ENCODE measurements at regions not wholly inside any gene's neighbourhood (a gene's known extent, or its start where the extent isn't known, plus 50 kb on each side); places are given as distances from the start of the nearest gene placed in this dataset.

DNA sequence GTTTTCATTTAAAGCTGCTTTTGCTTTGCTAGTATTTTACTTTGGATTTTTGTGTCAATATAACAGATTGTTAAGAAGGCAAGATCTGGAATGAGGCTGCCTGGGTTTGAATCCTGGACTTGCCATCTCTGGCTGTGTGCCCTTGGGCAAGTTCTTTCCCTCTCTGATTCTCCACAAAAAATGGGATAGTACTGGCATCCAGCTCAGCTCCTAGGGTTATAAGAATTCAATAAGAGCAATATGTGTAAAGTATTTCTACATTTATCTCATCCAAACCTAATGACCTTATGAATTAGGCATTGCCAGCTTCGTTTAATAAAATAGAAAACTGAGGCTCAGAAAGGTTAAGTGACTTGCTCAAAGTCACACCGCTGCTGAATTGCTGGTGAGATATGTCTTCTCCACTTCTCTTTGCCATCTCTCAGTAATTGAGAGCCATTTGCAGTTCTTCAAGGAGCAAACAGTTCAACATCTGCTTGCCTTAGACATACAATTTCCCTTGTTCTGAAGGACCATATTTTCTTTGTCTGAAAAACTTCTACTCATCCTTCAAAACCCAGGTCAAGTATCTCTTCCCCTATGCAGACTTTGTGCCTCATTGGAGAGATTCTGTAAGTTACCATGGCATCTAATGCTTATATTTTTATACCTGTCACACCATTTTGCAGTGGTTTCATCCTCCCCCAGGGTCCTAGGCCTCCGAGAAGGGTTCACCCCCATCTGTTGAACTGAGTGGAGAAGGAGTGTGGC, 80.8 kb upstream of the TLE3 start:
- TF ChIP-seq POLR2AphosphoS5 (IDR thresholded peaks at IDR 0.05; ENCODE audit: low read depth, low read length) = no peak
- no peak for TF ChIP-seq TAF1 (IDR thresholded peaks at IDR 0.05; ENCODE audit: borderline replicate concordance, insufficient read depth, low read length)
- no peak for TF ChIP-seq FOXP2 (optimal IDR thresholded peaks at IDR 0.05; ENCODE audit: borderline replicate concordance, extremely low read depth, extremely low read length, insufficient read depth)
- no peak for TF ChIP-seq SIN3A (IDR thresholded peaks at IDR 0.05; ENCODE audit: borderline replicate concordance, insufficient read depth, low read length)
- TF ChIP-seq, protein P1, sequence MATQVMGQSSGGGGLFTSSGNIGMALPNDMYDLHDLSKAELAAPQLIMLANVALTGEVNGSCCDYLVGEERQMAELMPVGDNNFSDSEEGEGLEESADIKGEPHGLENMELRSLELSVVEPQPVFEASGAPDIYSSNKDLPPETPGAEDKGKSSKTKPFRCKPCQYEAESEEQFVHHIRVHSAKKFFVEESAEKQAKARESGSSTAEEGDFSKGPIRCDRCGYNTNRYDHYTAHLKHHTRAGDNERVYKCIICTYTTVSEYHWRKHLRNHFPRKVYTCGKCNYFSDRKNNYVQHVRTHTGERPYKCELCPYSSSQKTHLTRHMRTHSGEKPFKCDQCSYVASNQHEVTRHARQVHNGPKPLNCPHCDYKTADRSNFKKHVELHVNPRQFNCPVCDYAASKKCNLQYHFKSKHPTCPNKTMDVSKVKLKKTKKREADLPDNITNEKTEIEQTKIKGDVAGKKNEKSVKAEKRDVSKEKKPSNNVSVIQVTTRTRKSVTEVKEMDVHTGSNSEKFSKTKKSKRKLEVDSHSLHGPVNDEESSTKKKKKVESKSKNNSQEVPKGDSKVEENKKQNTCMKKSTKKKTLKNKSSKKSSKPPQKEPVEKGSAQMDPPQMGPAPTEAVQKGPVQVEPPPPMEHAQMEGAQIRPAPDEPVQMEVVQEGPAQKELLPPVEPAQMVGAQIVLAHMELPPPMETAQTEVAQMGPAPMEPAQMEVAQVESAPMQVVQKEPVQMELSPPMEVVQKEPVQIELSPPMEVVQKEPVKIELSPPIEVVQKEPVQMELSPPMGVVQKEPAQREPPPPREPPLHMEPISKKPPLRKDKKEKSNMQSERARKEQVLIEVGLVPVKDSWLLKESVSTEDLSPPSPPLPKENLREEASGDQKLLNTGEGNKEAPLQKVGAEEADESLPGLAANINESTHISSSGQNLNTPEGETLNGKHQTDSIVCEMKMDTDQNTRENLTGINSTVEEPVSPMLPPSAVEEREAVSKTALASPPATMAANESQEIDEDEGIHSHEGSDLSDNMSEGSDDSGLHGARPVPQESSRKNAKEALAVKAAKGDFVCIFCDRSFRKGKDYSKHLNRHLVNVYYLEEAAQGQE (IDR thresholded peaks at IDR 0.05; ENCODE audit: insufficient read depth in 1 of 2, low read depth in 2 of 2, low read length in 2 of 2) = no peak

DNA sequence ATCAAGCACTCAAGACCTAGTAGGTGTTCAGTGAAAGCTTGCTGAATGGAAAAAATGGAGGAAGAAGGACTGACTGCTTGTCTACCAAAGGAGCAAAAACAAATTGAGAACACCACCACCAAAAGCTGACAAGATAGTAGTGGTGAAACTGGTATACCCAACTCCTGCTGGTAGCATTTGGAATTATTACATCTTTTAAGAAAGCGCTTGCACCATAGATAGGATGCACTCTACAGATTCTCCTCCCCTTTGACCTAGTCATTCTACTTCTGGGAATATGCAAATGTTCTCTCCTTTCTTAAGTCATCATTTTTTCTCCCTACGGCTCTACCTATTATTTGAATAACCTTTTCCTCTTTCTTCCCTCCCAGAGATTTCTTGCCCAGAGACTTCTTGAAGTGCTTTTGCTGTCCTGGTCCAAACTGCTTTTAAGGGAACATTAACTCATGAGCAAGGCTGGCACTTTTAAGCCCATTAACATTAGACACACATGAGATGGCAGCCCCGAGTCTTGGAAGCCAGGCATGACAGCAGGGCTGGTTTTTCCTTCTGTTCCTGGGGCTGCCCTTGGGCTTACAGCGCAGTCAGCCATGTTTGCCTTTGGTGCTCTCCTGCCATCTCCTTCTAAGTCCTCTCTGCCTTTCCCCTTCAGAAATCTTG, 75.0 kb upstream of the TLE3 start:
- TF ChIP-seq POLR2AphosphoS5 (IDR thresholded peaks at IDR 0.05; ENCODE audit: low read depth, low read length) (no peak), FOXP2 (optimal IDR thresholded peaks at IDR 0.05; ENCODE audit: borderline replicate concordance, extremely low read depth, extremely low read length, insufficient read depth) (no peak), TAF1 (IDR thresholded peaks at IDR 0.05; ENCODE audit: borderline replicate concordance, insufficient read depth, low read length) (no peak), SIN3A (IDR thresholded peaks at IDR 0.05; ENCODE audit: borderline replicate concordance, insufficient read depth, low read length) (no peak)
- TF ChIP-seq, protein P1 (IDR thresholded peaks at IDR 0.05; ENCODE audit: insufficient read depth in 1 of 2, low read depth in 2 of 2, low read length in 2 of 2) = no peak

DNA sequence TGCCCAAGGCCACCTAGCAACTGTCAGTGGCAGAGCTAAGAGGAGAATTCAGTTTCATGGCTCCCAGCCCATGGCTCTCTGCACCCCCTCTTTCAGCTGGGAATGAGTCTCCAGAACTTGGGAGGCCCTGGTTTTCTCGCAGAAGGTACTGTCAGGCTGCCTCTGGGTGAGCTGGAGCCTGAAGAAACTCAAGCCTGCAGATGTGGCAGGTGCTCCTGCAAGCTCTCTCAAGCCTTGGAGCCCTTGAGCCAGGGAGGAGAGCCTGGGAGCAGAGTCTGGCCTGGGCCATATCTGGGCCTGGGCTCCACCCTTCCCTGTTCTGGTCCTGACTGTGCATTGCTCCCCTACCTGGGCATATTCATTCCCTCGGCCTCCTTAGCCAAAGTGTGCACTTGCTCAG, 74.4 kb upstream of the TLE3 start:
- TF ChIP-seq, protein P1 (IDR thresholded peaks at IDR 0.05; ENCODE audit: insufficient read depth in 1 of 2, low read depth in 2 of 2, low read length in 2 of 2) = no peak
- TF ChIP-seq TAF1 (IDR thresholded peaks at IDR 0.05; ENCODE audit: borderline replicate concordance, insufficient read depth, low read length) (no peak), SIN3A (IDR thresholded peaks at IDR 0.05; ENCODE audit: borderline replicate concordance, insufficient read depth, low read length) (no peak), POLR2AphosphoS5 (IDR thresholded peaks at IDR 0.05; ENCODE audit: low read depth, low read length) (no peak), FOXP2 (optimal IDR thresholded peaks at IDR 0.05; ENCODE audit: borderline replicate concordance, extremely low read depth, extremely low read length, insufficient read depth) (no peak)

DNA sequence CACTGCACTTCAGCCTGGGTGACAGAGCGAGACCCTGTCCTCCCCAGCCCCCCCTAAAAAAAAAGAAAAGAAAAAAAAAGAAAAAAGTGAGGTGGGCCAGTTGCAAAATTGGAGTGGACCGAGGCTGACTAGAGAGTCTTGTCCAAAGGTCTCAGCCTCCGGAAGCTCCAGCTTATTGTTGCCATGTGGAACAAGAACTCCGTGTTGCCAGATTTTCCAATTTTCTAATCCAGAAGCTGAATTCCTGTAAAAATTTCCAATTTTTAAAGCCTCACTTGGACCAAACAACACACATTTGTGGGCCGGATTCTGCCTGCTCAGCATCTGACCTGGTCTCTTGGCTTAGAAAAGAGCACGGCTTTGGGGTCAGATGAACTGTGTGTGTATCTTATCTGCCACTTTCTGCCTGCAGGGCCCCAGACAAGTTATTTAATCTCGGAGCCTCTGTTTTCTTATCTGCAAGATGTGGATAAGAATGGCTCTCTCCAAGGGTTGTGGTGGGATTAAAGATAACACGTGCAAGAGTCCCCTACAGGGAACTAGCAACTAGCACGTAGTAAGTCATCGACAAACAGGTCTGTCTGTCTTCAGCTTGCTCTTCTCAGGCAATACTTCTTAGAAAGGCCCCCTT, 73.7 kb upstream of the TLE3 start:
- TF ChIP-seq FOXP2 (optimal IDR thresholded peaks at IDR 0.05; ENCODE audit: borderline replicate concordance, extremely low read depth, extremely low read length, insufficient read depth) (no peak), POLR2AphosphoS5 (IDR thresholded peaks at IDR 0.05; ENCODE audit: low read depth, low read length) (no peak), SIN3A (IDR thresholded peaks at IDR 0.05; ENCODE audit: borderline replicate concordance, insufficient read depth, low read length) (no peak), TAF1 (IDR thresholded peaks at IDR 0.05; ENCODE audit: borderline replicate concordance, insufficient read depth, low read length) (no peak)
- TF ChIP-seq, protein P1 (IDR thresholded peaks at IDR 0.05; ENCODE audit: insufficient read depth in 1 of 2, low read depth in 2 of 2, low read length in 2 of 2) = no peak
